B cell (primary cell): ENCODE measurements at regions not wholly inside any gene's neighbourhood (a gene's known extent, or its start where the extent isn't known, plus 50 kb on each side); places are given as distances from the start of the nearest gene placed in this dataset.

Experiments used
- ATAC-seq: fragments of 200-7000 bp; cut with Tn5 transposase; one replicate; pipeline ENCODE4 v1.10.0; 2021; ENCODE audit warnings: low read depth, mild to moderate bottlenecking, moderate number of reproducible peaks, moderate library complexity
- CTCF ChIA-PET: fragments of 350-600 bp; sonication (Branson Sonifier 250); formaldehyde crosslinking; loops from one replicate; lab custom pipeline; 2021; ENCODE audit warnings: antibody characterized with exemption, inconsistent platforms; lab: Charles Lee
- POLR2A ChIA-PET: fragments of 350-600 bp; sonication (Branson Sonifier 250); formaldehyde crosslinking; loops from one replicate; lab custom pipeline; 2021; ENCODE audit warnings: antibody characterized with exemption; lab: Charles Lee
- DNase-seq: peaks from one replicate; pipeline ENCODE4 v3.0.0; 2013
- H2AFZ ChIP-seq: 2 replicates; pipeline ENCODE4 v1.6.1; 2012; ENCODE audit warnings: mild to moderate bottlenecking, low read depth, low read length; ENCODE audit not compliant: insufficient read depth, poor library complexity, severe bottlenecking
- H3K27ac ChIP-seq, 2 donors: 1 replicate in 1 of 2; 2 replicates in 1 of 2; pipeline ENCODE4 v1.5.1; 2012 to 2013; ENCODE audit warnings: low read length in 2 of 2, mild to moderate bottlenecking in 2 of 2, moderate library complexity in 1 of 2
- H3K27me3 ChIP-seq, 4 experiments: fragments of 200-600 bp in 1 of 4; sonication (generic) in 1 of 4; replicated peaks in 1 of 4; 1 replicate in 2 of 4; 2 replicates in 2 of 4; pipeline versions ENCODE4 v1.6.1 to v1.7.0; 2013 to 2016; ENCODE audit warnings: low read length in 3 of 4, mild to moderate bottlenecking in 2 of 4, mixed read lengths in 1 of 4, moderate library complexity in 1 of 4; ENCODE audit not compliant: insufficient read depth in 4 of 4, control insufficient read depth in 3 of 4; ENCODE audit errors: control extremely low read depth in 1 of 4
- H3K36me3 ChIP-seq, 2 experiments: replicated peaks in 1 of 2; 1 replicate in 1 of 2; 2 replicates in 1 of 2; pipeline versions ENCODE4 v1.6.1 to v1.7.1; 2013; ENCODE audit warnings: low read length in 1 of 2; ENCODE audit not compliant: insufficient read depth in 2 of 2, control insufficient read depth in 1 of 2; ENCODE audit errors: control extremely low read depth in 1 of 2, extremely low read depth in 1 of 2
- H3K4me1 ChIP-seq, 2 donors: fragments of 200-600 bp in 1 of 2; sonication (generic) in 1 of 2; 1 replicate in 1 of 2; 2 replicates in 1 of 2; pipeline versions ENCODE4 v1.5.1 to v1.6.1; 2013 to 2017; ENCODE audit warnings: low read length in 2 of 2; ENCODE audit not compliant: control insufficient read depth in 2 of 2, insufficient read depth in 2 of 2
- H3K4me2 ChIP-seq: replicated peaks from 2 replicates; pipeline ENCODE3; 2012; ENCODE audit warnings: mild to moderate bottlenecking, low read depth, low read length; ENCODE audit not compliant: poor library complexity, severe bottlenecking
- H3K4me3 ChIP-seq, 5 experiments: fragments of 200-600 bp in 1 of 5; sonication (generic) in 1 of 5; 1 replicate in 3 of 5; 2 replicates in 2 of 5; pipeline versions ENCODE4 v1.5.1 to v1.7.0; 2011 to 2016; ENCODE audit warnings: low read length in 4 of 5, mild to moderate bottlenecking in 4 of 5, low read depth in 2 of 5, control low read depth in 1 of 5, moderate library complexity in 1 of 5; ENCODE audit not compliant: insufficient read depth in 1 of 5; ENCODE audit errors: control extremely low read depth in 1 of 5, extremely low read depth in 1 of 5
- H3K79me2 ChIP-seq: fragments of 200-600 bp; sonication (generic); one replicate; pipeline ENCODE4 v1.6.0; 2016; ENCODE audit warnings: low read length; ENCODE audit not compliant: control insufficient read depth, insufficient read depth
- H3K9ac ChIP-seq: fragments of 200-600 bp; sonication (generic); 2 replicates; pipeline ENCODE4 v1.6.1; 2017; ENCODE audit warnings: mild to moderate bottlenecking, low read length, moderate library complexity
- H3K9me3 ChIP-seq, 3 donors: one replicate each; pipeline versions ENCODE4 v1.6.1 to v1.7.1; 2013; ENCODE audit warnings: low read length in 2 of 3; ENCODE audit not compliant: control insufficient read depth in 2 of 3, insufficient read depth in 1 of 3; ENCODE audit errors: control extremely low read depth in 1 of 3
- H4K20me1 ChIP-seq: 2 replicates; pipeline ENCODE4 v1.6.0; 2012; ENCODE audit warnings: mild to moderate bottlenecking, low read length; ENCODE audit not compliant: insufficient read depth, control insufficient read depth, poor library complexity, severe bottlenecking
- H3K27ac Mint-ChIP-seq: one replicate; pipeline ENCODE4 v1.8.0; 2021; ENCODE audit warnings: mixed read lengths
- H3K27me3 Mint-ChIP-seq: one replicate; pipeline ENCODE4 v1.8.0; 2021; ENCODE audit warnings: mixed read lengths
- H3K4me1 Mint-ChIP-seq: one replicate; pipeline ENCODE4 v1.8.0; 2021; ENCODE audit warnings: mixed read lengths
- H3K4me3 Mint-ChIP-seq: one replicate; pipeline ENCODE4 v1.8.0; 2021; ENCODE audit warnings: mixed read lengths
- H3K9me3 Mint-ChIP-seq: one replicate; pipeline ENCODE4 v1.8.0; 2022; ENCODE audit warnings: mixed read lengths; ENCODE audit not compliant: insufficient read depth
- CTCF ChIP-seq: fragments of 200-600 bp; IDR thresholded peaks from one replicate; pipeline ENCODE4 v1.8.0; 2022; ENCODE audit warnings: antibody characterized with exemption, mild to moderate bottlenecking
- EZH2 ChIP-seq: IDR thresholded peaks from 2 replicates; pipeline ENCODE4 v1.6.1; 2012; ENCODE audit warnings: borderline replicate concordance, low read depth, mild to moderate bottlenecking, moderate library complexity, low read length; ENCODE audit not compliant: insufficient read depth, poor library complexity, severe bottlenecking
- intact Hi-C: fragments of 100-400 bp; cut with micrococcal nuclease; formaldehyde crosslinking; loops from one replicate; pipeline ENCODE4 v1.10.0; 2022

- no peak overlapping the region for H3K9ac ChIP-seq
- intact Hi-C loops, result no loop called here
- H3K4me2 ChIP-seq, result no peak overlapping the region
- H3K4me3 ChIP-seq, result no peak overlapping the region
- Mint-ChIP-seq H3K9me3 (no peaks in the 10 kb centered on the region), H3K27ac (no peak overlapping the region), H3K4me1 (no peaks in the 10 kb centered on the region), H3K27me3 (no peaks in the 10 kb centered on the region), H3K4me3 (no peak overlapping the region)
- no peak overlapping the region for H2AFZ ChIP-seq
- POLR2A ChIA-PET, result no interaction called here
- ATAC-seq, result no peak
- TF ChIP-seq EZH2 (no peak), CTCF (no peak)
- no peaks in the 10 kb centered on the region for H3K9me3 ChIP-seq
- no peak for DNase-seq
- H3K27me3 ChIP-seq, result no peaks in the 10 kb centered on the region
- CTCF ChIA-PET, result no interaction called here
- H3K79me2 ChIP-seq, result no peaks in the 10 kb centered on the region
- no peaks in the 10 kb centered on the region for H3K36me3 ChIP-seq
- H3K4me1 ChIP-seq, result no peaks in the 10 kb centered on the region
- no peaks in the 10 kb centered on the region for H4K20me1 ChIP-seq
- no peak overlapping the region for H3K27ac ChIP-seq
Observed at GRCh38 chr4:79471309-79471708, 63.3 kb upstream of the GK2 start.

GRCh38 chr4:79467246-79467932 lies 59.4 kb upstream of the GK2 start:
- H2AFZ ChIP-seq, result no peak overlapping the region
- no peak for ATAC-seq

More at GRCh38 chr4:79467246-79467932, 59.4 kb upstream of the GK2 start:
- ChIA-PET CTCF (no interaction called here), POLR2A (no interaction called here)
- no peak for DNase-seq
- Histone ChIP-seq H3K27me3 (no peaks in the 10 kb centered on the region), H3K4me2 (no peak overlapping the region), H4K20me1 (no peaks in the 10 kb centered on the region), H3K9ac (no peak overlapping the region), H3K9me3 (no peaks in the 10 kb centered on the region), H3K36me3 (no peaks in the 10 kb centered on the region), H3K4me3 (no peak overlapping the region), H3K79me2 (no peaks in the 10 kb centered on the region), H3K4me1 (no peaks in the 10 kb centered on the region), H3K27ac (no peak overlapping the region)
- no peak overlapping the region for H3K27ac Mint-ChIP-seq
- no peaks in the 10 kb centered on the region for H3K27me3 Mint-ChIP-seq
- TF ChIP-seq CTCF (no peak), EZH2 (no peak)
- intact Hi-C loops, result no loop called here
- H3K4me3 Mint-ChIP-seq, result no peak overlapping the region
- H3K9me3 Mint-ChIP-seq, result no peaks in the 10 kb centered on the region
- H3K4me1 Mint-ChIP-seq, result no peaks in the 10 kb centered on the region
